GM06990 (cell line): ENCODE measurements at regions not wholly inside any gene's neighbourhood (a gene's known extent, or its start where the extent isn't known, plus 50 kb on each side); places are given as distances from the start of the nearest gene placed in this dataset.
"Not testable (repeated sequence)": the region's sequence is repeated elsewhere in the genome, so short reads cannot be mapped to it uniquely, and the experiment has no call there.

Experiments
- DNase-seq: peaks from one replicate; pipeline ENCODE4 v3.0.0-alpha.2; 2011; ENCODE audit not compliant: insufficient read length; ENCODE audit errors: extremely low read depth
- H3K27me3 ChIP-seq: replicated peaks from 2 replicates; pipeline ENCODE4 v1.6.0; 2011; ENCODE audit warnings: low read length; ENCODE audit not compliant: control insufficient read depth, insufficient read depth
- H3K36me3 ChIP-seq: 2 replicates; pipeline ENCODE4 v1.5.1; 2011; ENCODE audit warnings: low read length; ENCODE audit not compliant: control insufficient read depth, insufficient read depth
- H3K4me3 ChIP-seq: replicated peaks from 2 replicates; pipeline ENCODE4 v1.5.1; 2011; ENCODE audit warnings: low read depth, mild to moderate bottlenecking, control low read depth, low read length
- TF ChIP-seq, protein P1 (sequence below): IDR thresholded peaks from 2 replicates; pipeline ENCODE4 v1.5.1; 2011; ENCODE audit warnings: low read length, control low read depth, mild to moderate bottlenecking, inconsistent platforms; ENCODE audit not compliant: insufficient read depth, poor library complexity, severe bottlenecking

DNA sequence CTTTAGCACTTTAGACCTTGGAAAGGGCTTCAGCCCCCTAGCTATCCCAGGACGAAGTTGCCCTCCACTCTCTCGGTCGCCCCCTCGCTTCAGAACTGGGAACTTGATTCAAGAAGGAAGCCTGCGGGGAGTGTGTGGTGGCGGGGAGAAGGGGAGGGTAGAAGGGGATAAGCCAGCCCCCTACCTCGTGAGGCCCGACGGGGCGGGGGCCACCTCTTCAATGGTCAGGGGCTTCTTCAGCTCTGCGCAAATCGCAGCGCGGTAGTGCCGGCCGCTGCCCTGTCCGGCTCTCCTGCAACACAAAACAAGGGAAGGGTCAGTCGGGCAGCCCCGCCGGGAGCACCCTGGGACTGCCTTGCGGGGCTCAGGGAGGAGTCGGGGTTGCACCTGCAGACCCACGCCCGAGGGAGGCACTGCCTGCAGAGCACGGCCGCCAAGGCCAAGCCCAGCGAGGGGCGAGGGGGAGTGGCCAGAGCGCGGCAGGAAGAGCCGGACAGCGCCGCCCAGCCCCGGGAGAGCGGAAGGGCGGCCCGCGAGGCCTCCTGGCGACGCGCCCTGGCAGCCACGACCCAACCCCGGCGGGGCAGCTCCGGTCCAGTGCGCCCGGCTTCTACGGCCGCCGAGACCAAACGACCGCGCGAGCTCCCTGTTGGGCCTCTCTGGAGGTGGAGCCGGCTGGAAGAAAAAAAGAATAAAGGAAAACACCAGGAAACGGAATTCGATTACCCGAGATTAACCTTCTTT is 56.2 kb upstream of the RASAL2 start:
- DNase-seq = peak; percentile 9
- H3K4me3 ChIP-seq = no peak overlapping the region

DNA sequence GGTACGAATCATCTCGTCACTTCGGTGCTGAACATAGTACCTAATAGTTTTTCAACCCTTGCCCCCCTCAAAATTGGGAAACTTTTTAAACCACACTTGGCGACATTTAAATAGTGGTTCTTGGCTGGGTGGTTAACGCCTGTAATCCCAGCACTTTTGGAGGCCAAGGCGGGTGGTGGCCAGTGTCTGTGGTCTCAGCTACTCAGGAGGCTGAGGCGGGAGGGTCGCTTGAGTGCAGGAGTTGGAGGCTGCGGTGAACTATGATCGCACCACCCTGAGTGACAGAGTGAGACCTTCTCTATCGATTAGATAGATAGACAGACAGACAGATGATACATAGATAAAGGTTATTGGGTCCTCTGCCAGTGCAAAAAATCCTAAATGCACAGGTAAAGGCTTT is 55.5 kb upstream of the RASAL2 start:
- H3K27me3 ChIP-seq = no peaks in the 10 kb centered on the region
- TF ChIP-seq, protein P1, sequence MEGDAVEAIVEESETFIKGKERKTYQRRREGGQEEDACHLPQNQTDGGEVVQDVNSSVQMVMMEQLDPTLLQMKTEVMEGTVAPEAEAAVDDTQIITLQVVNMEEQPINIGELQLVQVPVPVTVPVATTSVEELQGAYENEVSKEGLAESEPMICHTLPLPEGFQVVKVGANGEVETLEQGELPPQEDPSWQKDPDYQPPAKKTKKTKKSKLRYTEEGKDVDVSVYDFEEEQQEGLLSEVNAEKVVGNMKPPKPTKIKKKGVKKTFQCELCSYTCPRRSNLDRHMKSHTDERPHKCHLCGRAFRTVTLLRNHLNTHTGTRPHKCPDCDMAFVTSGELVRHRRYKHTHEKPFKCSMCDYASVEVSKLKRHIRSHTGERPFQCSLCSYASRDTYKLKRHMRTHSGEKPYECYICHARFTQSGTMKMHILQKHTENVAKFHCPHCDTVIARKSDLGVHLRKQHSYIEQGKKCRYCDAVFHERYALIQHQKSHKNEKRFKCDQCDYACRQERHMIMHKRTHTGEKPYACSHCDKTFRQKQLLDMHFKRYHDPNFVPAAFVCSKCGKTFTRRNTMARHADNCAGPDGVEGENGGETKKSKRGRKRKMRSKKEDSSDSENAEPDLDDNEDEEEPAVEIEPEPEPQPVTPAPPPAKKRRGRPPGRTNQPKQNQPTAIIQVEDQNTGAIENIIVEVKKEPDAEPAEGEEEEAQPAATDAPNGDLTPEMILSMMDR = no peak
- H3K4me3 ChIP-seq = no peak overlapping the region
- no peaks in the 10 kb centered on the region for H3K36me3 ChIP-seq
- no peak for DNase-seq

More for the DNA sequence above, 56.2 kb upstream of the RASAL2 start:
- Histone ChIP-seq H3K27me3 (no peaks in the 10 kb centered on the region), H3K36me3 (no peaks in the 10 kb centered on the region)
- TF ChIP-seq, protein P1 = no peak

DNA sequence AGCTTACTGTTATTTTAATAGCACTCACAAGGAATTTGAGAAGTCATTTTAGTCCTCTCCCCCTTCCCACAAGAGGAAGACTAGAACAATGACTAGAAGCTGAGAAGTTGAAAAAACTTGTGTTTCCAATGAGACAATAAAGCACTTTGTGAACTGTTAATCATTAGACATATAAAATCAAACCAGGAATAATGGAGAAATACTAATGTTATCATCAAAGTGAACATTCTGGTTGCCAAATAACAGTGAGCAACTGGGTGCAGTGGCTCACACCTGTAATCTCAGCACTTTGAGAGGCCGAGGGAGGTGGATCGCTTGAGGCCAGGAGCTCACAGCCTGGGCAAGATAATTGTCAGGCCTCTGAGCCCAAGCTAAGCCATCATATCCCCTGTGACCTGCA is 54.0 kb upstream of the RASAL2 start:
- no peak overlapping the region for H3K4me3 ChIP-seq
- no peaks in the 10 kb centered on the region for H3K36me3 ChIP-seq
- no peaks in the 10 kb centered on the region for H3K27me3 ChIP-seq
- no peak for DNase-seq
- TF ChIP-seq, protein P1 = no peak

DNA sequence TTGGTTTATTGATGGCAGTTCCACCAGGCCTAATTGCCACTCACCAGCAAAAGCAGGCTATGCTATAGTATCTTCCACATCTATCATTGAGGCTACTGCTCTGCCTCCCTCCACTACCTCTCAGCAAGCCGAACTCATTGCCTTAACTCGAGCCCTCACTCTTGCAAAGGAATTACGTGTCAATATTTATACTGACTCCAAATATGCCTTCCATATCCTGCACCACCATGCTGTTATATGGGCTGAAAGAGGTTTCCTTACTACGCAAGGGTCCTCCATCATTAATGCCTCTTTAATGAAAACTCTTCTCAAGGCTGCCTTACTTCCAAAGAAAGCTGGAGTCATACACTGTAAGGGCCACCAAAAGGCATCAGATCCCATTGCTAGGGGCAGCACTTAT is 50.0 kb upstream of the RASAL2 start:
- DNase-seq, H3K4me3 ChIP-seq, H3K27me3 ChIP-seq, H3K36me3 ChIP-seq: not testable (repeated sequence)
